ENCODE measurements at regions not wholly inside any gene's neighbourhood (a gene's known extent, or its start where the extent isn't known, plus 50 kb on each side); places are given as distances from the start of the nearest gene placed in this dataset.

DNA sequence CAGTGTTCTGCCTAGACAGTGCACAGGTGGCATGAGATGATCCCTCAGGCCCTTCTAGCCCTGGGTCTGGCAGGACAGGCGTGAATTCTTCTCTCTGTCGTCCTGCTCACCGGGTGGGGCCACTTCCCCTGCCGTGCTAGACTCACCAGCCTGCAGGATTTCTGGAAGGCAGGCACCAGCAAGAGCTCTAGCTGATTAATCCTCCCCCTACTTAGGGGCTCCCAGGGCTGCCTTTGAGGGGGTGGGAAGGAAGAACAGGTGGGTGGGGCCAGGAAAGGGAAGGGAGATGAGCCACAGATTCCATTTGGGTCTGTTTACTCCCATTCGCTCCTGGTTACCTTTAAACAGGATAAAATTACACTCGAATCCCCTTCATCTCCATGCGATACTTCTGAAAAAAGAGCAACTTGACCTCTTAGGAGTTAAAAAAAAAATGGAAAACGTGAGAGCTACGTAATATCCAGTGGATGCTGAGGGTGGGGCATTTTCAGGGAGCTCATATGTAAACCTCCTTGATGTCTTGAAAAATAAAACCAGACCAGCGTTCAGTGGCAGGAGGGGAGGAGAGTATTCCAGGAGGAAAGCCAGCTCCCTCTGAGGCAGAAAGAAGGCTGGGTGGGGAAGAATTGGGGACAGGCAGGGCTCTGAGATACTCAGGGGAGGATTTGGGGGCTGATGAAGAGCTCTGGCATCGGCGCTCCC is 665.5 kb downstream of the PTPRU start:
- DNase-seq = no peak

DNA sequence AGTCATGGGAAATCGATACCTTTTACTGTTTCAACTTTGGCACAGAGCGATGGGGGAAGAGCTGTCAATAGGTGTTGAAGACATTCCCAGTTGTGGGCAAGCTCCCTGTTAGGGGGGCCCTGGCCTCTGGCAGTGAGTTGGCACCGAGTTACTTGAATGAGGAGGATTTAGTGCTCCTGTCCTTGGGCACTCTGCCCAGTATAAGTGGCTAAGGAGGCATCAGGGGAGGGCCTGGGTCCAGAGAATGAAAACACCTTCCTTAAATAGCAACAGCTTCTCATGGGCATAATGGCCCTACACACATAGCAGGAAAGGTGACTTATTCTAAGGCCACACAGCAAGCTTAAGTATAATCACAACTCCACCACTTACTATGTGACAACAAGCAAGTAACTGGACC is 664.4 kb downstream of the PTPRU start:
- no peak for DNase-seq

DNA sequence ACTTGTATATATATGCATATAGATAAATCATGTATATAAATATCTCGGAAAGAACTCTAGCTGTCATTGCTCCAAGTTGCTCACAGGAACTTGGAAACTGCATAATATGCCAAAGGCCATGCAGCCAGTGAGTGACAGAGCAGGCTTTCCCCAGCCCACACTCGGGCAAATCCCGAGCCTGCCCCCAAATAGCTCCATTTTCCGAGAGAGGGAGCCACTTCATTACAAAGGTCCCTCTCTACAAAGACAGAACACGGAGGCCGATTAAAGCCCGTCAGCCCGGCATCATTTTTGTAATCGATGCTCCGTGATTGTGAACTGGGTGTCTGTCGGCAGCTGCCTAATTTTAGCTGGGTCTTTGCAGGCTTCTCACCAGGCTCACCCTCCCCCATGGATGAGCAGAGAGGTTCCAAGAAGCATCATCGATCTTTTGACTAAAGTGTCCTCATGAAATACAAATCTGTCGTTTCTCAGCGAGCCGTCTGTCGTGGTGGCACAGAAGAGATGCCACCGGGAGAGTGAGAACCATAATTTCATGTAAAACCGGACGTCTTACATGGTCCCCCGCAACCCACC is 663.9 kb downstream of the PTPRU start:
- DNase-seq = no peak

DNA sequence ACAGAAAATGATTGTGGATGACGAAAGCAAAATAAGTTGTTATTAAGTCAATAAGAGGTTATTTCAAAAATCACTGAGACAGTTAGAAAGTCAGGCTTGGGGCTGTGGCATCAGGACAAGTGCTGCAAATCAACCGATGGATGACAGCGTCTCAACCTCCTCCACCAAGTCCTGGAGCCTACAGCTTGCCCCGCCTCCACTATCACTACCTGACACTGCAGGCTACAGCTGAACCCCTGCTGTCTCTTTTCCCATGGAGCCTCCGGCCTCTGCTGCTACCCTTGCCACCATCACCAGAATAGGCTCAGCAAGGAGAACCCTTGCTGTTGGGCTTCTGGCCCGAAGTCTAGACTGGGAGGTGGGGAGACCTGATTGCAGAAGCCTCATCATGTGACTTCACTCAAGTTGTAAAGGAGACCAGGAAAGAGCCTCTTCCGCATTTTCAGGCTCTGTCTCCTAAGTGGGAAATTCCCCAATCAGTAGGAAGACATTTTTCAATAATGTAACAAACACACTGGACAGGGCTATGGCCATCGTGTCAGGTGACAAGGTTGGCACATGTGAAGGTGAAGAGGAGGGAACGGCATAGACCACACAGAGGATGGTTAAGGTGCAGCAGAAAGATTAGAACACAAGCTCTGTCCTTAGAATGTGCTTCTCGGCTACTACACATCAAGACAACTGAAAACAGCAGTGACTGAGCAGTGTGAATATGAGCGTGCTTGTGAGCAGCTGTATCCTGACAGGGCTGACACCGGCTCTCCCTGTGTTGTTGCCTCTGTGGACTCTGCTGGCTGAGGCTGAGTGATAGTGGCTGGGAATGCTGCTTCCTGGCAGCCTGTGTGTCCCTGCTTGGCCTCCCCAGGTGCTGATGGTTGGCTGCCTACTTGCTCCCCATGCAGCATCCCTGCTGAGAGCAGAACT is 660.7 kb downstream of the PTPRU start:
- no peak for DNase-seq

DNA sequence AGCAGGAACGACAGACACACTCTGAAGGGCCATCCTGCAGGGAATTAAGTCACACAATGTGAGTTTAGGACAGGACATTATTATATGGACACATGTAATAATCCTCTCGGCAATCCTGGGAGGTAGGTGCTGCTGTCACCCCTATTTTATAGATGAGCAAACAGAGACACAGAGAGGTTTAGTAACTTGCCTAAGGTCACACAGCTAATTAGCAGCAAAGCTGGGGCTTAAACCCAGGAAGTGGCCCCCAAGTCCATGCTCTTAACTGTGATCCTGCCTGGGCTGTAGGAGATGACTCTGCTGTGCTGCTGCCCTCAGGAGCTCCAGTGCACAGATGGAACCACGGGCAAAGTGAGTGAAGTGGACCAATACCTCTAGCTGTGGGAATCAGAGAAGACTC is 660.0 kb downstream of the PTPRU start:
- DNase-seq = no peak

DNA sequence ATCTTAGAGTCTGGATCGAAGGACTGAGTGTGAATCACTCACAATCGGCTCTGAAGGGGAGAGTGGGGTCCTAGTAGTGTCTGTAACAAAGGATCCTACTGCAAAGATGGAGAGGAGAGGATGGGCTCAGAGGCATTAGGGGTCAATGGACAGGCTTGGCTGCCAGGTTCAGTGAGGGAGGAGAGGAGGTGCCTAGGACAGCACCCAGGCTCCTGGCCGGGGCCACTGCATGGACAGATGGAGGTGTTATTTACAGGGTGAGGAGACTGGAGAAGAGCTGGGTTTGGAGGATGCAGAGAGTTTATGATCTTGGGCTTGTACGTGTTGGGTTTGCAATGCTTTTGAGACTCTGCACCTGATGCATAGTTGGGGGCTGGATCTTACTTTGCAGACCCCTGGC is 658.9 kb downstream of the PTPRU start:
- no peak for DNase-seq

DNA sequence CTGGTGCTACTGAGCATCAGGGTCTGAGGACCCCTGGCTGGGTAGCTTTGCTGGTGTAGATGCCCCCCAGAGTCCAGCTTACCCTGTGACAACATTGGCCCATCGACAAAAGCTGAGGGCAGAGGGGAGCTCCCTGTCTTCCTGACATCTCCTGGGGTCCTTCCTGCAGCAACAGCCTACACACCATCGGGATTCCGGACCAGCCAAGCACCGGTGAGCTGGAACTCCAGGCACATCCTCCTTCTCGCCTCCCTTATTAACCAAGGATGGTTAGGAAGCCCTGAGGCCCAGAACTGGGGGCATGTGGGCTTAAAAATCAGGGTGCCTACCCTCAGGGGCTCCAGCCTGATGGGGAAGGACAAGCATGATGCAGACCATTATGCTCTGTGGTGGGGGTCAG is 658.0 kb downstream of the PTPRU start:
- no peak for DNase-seq

DNA sequence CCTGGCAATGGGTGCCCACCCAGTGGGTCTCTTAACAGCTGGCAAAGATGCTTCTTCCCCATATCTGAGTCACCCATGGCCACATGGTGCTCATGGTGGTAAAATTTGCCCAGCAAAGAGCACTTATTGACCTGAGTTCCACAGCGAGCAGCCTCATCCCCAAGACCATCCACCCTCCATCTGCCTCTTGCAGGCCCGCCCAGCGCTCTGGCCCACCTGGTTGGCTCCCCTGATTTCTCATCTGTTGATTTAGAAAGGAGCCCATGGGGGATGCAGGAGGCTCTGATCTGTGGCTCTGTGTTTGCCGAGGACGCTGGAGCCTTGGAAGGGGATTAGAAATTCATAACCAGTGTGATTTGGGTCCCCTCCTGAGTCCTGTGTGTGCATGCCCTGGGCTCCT is 657.5 kb downstream of the PTPRU start:
- DNase-seq = no peak

DNA sequence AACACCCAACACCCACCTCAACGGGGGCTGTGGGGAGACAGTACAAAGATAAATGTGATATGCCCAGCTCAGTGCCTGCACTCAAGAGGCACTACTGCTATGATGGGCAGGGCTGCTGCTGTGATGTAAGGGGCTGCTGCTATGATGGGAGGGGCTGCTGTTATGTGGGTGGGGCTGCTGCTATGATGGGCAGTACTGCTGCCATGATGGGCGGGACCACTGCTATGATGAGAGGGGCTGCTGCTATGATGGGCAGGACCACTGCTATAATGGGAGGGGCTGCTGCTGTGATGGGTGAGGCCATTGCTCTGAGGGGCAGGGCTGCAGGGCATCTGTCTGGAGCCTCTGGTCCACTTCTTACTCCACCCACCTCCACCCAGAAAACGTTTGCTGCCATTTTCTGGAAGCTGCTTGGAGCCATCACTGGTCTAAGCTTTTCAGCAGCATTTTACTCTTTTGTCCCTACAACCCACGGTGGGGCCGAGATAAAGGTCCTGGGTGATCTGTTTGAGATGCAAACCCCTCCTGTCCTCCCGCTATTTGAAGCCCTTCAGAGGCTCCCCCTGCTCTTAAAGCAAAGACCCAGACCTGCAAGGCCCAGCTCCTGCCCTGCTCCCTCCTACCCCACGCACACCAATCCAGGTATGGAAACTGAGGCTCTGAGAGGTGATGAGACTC is 656.9 kb downstream of the PTPRU start:
- DNase-seq = no peak

DNA sequence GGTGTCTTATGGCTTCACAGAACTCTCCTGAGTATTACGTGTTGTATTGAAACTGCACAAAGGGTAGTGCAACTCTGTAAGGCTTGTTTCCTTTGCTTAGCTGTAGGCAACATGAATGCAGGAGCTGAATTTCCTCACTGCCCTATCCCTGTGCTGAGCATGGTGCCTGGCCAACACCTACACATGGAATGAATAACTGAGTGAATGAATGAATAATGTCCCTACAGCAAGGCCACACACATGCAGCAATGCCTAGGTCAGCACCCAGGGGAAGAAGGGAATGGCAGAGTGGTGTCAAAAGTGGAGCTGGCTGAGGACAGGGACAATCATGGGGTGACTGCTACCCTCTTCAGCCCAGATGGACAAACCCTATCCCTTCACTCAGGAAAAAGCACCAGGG is 655.9 kb downstream of the PTPRU start:
- no peak for DNase-seq

DNA sequence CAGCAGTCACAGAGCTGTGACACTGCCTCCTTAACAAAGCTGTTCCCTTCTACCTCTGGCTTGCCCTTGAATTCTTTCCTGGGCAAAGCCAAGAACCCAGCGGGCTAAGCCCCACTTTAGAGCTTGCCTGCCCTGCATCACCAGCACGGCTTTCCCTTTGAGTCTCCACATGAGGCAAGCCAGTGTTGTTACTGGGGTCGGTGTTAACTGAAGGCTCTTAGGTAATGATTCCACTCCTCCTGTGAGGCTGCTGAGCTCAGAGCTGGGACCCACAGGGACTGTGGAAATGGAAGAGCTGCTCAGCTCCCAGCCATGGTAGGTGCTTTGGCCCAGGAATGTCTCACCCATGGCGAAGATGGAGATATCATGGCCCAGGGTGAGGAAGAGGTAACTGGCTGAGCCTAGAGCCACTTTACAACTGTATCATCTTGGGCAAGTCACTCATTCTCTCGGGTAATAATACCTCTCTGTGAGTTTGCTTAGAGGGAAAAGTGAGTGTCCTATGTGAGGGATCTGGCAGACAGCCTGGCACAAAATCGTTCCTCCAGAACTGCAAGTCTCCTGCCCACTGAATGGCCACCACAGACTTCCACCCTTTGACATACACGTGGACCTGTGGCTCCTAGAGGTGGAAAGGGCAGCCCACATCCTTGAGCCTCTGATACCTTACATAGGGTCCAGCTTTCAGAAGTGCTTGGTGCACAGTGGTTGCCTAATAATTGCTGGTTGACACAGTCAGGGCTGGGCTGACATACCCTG is 654.1 kb downstream of the PTPRU start:
- no peak for DNase-seq

DNA sequence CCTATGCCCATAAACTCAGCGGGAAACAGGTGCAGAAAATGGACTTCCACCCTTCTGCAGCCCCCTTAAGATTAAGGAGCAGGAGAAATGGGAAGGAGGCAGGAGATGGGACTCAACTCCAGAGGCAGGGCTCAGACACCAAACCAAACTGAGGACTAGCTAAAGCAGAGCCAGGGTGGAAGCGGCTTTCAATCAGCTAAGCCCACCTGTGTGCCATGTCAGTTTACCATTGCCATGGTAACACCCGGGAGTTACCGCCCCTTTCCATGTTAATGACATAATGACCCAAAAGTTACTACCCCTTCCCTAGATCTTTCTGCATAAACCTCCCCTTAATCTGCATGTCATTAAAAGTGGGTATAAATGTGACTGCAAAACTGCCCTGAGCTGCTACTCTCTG is 653.5 kb downstream of the PTPRU start:
- DNase-seq = no peak

DNA sequence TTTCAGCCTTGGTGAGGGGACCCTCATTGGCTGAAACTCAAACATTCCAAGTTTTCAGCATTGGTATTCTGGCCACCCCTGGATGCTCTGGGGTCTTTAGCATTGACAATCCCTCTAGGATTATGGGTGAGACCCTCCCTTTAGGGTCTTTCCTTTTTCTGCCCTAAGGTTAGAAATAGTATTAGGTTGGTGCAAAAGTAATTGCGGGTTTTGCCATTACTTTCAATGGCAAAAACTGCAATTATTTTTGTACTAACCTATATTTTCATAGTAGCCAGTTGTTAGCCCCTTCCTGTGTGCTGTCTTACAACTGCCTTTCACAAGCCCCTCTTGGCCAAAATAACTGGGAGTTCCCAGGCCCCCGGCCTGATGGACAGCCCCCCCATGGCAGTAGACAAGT is 648.4 kb downstream of the PTPRU start:
- no peak for DNase-seq

DNA sequence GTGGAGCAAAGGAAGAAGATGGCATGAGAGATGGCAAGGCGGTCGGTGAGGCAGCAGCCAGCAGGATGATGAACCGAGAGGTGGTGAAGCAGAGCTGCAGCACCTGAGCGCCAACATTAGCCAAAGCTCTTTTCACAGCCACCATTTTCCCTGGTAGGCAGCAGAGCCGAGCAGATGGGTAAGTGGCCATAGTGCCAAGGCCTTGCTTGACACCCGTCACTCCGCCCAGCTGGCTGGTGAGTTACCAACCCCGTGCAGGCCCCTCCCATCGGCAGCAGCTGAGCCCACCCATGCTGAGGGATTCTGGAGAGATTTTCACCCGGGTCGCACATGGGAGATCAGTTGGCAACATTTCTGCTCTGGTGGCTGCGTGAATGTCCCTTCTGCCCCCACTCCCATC is 647.7 kb downstream of the PTPRU start:
- no peak for DNase-seq

DNA sequence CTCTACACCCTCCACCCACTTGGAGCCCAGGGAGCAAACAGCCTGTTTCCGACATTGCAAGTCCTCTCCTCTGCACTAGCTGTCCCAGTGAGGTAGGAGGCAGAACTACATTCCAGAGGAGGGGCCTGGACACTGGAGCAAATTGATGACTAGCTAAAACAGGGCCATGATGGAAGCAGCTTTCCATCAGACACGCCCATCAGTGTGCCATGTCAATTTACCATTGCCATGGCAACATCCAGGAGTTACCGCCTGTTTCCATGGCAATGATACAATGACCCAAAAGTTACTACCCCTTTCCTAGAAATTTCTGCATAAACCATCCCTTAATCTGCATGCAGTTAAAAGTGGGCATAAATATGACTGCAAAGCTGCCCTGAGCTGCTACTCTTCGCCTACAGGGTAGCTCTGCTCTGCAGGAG is 647.1 kb downstream of the PTPRU start:
- no peak for DNase-seq

DNA sequence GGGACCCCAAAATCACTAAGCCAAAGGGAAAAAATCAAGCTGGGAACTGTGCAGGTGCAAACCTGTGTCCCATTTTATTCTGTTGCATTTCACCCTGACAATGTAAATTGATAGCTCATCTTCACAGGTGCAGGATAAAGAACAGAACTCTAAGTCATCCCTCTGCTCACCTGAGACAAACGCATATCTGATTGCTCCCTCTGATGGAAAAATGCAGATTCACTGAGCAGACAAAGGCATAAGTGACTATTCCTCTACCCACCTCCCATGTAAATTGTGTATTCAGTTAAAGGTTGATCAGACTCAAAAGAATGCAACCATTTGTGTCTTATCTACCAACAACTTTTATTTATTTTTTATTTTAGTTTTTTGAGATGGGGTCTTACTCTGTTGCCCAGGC is 644.2 kb downstream of the PTPRU start:
- DNase-seq = no peak

DNA sequence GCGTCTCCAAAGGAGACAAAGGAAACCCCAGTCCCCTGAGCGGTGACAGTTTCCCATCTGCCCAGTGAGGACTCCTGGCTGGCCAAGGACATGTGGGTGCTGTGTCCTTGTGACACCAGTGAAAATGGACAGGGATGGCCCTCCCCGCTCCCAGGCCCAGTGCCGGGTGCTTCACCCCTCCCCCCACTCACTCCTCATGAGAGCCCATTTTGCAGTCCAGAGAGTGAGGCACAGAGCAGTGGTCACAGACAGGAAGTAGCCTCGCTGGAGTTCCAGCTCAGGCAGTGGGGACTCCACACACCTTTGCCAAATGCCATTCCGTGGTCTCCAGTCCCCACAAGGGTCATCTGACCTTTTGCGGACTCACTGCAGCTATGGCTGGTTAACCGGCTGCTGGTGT is 642.9 kb downstream of the PTPRU start:
- DNase-seq = no peak

DNA sequence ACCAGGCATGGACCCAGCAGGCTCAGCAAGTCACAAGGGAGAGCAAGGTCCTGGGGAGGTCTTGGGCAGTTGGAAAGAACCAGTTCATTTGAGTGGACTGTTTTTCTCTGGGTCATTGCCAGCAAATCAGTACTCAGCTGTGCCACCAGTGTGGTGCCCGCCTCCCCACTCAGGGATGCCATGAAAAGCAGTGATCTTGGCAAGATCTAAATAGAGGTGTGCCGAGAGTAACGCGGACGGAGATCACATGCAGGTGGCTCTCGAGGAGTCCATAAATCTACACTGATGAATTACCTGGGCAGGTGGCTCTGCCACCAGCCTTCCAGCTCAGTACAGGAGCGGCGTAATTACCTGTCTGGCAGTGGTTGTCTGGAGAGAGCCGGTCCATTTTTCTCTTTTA is 642.2 kb downstream of the PTPRU start:
- no peak for DNase-seq

DNA sequence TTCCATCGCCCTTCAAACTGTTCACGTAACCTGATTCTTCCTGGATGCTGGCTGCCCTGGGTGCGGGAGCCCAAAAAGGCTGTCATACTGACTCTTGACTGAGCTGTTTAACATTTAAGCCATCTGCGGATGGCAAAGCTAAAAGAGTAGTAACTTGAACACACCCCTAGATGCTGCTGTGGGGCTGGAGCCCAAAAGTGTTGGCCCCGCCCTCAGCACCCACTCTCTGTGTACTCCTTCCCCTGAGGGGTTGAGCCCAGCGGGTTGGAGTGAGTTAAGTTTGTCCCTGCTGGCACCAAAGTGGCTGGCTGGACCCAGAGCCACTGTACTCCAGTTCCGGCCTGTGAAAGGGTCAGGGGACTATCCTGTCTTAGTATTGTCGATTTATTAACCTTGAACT is 640.6 kb downstream of the PTPRU start:
- DNase-seq = no peak

DNA sequence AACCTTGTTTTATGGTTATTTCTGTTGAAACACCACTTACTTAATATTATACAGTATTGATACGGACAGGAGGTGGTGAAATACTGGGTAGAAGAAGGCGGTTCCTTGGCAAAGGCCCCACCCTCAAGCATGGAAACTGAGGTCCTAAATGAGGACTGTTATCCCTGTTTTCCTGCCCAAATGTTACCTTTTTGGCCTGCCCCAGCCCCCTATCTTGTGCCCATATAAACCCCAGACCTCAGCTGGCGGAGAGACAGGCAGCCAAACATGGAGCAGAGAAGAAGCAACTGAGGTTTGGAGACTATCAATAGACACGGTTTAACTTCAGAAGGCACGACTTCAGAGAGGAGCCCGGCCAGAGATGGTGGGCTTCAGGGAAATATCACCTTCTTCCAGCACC is 640.1 kb downstream of the PTPRU start:
- no peak for DNase-seq

DNA sequence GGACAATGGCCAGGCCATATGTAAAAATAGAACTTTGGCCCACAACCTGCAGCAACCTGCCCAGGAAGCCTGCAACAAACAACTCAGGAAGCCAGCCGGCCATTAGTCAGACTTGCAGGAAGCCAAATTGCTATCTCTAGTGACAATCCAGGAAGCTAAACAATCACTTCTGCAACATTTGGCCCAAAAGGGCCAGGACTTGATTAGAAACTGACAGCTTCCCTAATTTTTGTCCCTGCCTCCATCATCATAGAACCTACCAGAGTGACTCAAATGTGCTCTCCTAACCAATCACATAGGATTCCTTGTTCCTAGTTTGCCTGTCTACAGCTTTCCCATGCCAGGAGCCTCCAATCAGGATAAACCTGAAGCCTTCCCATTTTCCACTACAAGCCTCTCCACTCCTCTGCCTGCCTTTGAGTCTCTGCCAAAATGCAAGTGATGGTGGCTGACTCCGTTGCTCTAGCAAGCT is 639.3 kb downstream of the PTPRU start:
- no peak for DNase-seq

DNA sequence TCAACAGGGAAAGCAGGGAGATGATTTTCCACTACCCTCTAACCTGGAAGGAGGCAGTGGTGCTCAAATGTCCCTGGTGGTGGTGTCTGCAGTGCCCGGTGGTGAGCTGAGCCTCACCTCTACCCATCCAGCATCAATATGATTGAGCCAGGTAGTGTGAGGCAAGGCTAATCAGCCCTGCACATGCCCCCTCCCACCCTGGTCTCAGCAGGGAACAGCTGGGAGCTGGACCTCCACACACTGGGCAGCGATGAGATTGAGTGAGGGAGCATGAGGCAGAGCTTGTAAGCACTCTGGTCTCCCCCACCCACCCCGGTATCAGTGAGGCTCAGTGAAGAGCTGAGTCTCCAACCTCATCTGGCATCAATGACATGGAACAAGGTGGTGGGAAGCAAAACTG is 634.3 kb downstream of the PTPRU start:
- no peak for DNase-seq

DNA sequence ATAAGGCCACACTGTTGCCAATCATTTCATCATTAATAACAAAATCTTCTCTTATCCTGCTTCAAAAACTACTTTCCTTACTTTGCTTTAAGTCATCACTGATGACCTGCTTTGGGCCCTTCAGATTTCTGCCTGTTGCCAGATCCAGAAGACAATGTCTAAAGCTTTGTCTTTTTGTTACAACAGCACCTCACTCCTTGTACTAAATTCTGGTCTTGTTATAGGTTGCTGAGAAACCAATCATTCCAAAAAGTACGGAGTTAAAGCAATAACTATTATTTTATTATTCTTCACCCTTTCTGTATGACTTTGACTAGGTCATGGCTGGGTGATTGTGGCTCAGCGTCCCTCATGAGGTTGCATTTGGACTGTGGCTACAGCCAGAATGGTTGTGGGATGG is 633.5 kb downstream of the PTPRU start:
- no peak for DNase-seq

All from activated CD8-positive, alpha-beta memory T cell treated with anti-CD3 and anti-CD28 coated beads for 24 hours (primary cell).